ENCODE measurements at regions not wholly inside any gene's neighbourhood (a gene's known extent, or its start where the extent isn't known, plus 50 kb on each side); places are given as distances from the start of the nearest gene placed in this dataset.

DNA sequence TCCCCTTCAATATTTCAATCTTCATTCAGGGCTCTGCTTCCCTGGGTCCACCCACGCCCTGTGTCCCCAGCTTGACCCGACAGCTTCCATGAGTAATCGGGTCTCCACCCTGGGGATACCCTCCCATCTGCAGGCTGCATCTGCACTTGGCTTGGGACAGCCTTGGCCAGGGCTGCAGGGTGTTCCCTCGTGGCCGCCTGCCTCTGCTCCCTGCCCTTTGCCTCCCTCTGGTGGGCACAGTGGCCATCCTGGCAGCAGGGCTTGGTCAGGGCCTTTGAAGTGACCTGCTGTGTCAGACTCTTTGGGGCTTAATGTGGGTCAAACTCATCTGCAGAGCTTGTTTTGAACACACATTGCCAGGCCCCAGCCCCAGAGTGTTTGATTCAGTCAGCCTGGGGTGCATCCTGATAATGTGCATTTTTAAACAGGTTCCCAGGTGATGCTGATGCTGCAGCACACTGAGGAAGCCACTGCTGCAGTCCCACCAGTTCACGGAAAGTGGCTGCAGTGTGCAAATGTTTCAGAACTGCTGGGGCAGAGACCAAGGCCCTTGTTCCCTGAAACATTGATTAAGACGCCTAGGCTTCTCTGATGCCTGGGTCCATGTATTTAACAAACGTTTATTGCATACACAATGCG lies 80.7 kb upstream of the SEC61G start:
- H2AK5ac ChIP-seq (ENCODE audit: low read depth, low read length) = peak overlapping the region; percentile 64
- H2BK120ac ChIP-seq (ENCODE audit: low read depth, low read length) = peak overlapping the region; percentile 35
- no peaks in the 10 kb centered on the region for H3K36me3 ChIP-seq (ENCODE audit: control insufficient read depth, insufficient read depth, low read length)
- no peaks in the 10 kb centered on the region for H4K20me1 ChIP-seq (ENCODE audit: insufficient read depth, low read length)
- 0 out of 2 replicates have a peak, but pooled peaks cover 3% of the 10 kb centered on the region for H3K9me1 ChIP-seq (ENCODE audit: insufficient read depth, low read length)
- no TSS peak for BruUV-seq (replicated peaks)
- H3K14ac ChIP-seq (replicated peaks; ENCODE audit: low read depth, low read length) = peak overlapping the region; percentile 46
- H2BK15ac ChIP-seq (ENCODE audit: low read depth, low read length) = peak overlapping the region; percentile 74; the same call in 2 of the 3 replicates
- DNase-seq = peak; percentile 56
- peak overlapping the region; percentile 62 for H4K91ac ChIP-seq (ENCODE audit: insufficient read depth, low read depth, low read length)
- H3K4me3 ChIP-seq (ENCODE audit: insufficient read depth, low read depth, low read length) = no peak overlapping the region
- no CpG with 5 or more reads among the region's 9 CpGs for WGBS, 2 experiments (ENCODE audit: extremely low coverage in 2 of 2, insufficient read length in 1 of 2)
- CTCF ChIA-PET = interaction anchor here (0.8 to 1.7 kb wide), 7 partner anchors 14 to 415 kb away, joined by 3 to 8 read pairs (median 4); partner anchors contain the start of gene EGFR
- H3K9ac ChIP-seq (ENCODE audit: low read depth, low read length) = no peak overlapping the region
- no peak overlapping the region; a peak in 1 of 4 replicates for H4K8ac ChIP-seq (ENCODE audit: low read depth in 2 of 2, low read length in 2 of 2)
- H3K27me3 ChIP-seq (ENCODE audit: control insufficient read depth, insufficient read depth, low read length) = no peaks in the 10 kb centered on the region
- intact Hi-C loops (cut with micrococcal nuclease) = loop anchor here (1.0 to 5.0 kb wide), 2 partner anchors 51 to 178 kb away; partner anchors contain the start of gene EGFR
- H2AFZ ChIP-seq (replicated peaks; ENCODE audit: low read length, poor library complexity) = peak overlapping the region; percentile 65
- H3K18ac ChIP-seq (ENCODE audit: low read depth, low read length) = no peak overlapping the region
- H3K9me3 ChIP-seq (ENCODE audit: control insufficient read depth, insufficient read depth, low read length) = no peaks in the 10 kb centered on the region
- H2AK9ac ChIP-seq (replicated peaks; ENCODE audit: low read depth, low read length, poor library complexity) = no peak overlapping the region
- H3K23ac ChIP-seq (ENCODE audit: low read depth, low read length) = 0 out of 2 replicates have a peak overlapping the region, but pooled peaks have one; percentile 45
- peak; percentile 90 for ATAC-seq (ENCODE audit: low read depth)
- peaks cover 10% of the 10 kb centered on the region for H3K4me1 ChIP-seq (ENCODE audit: control insufficient read depth, insufficient read depth, low read length)
- H3K27ac ChIP-seq (ENCODE audit: insufficient read depth, low read length) = no peak overlapping the region
- H3K79me1 ChIP-seq (ENCODE audit: low read depth in 1 of 2, low read length in 2 of 2) = 0 out of 4 replicates have a peak, but pooled peaks cover 0 to 3% of the 10 kb centered on the region in 2 experiments
- TF ChIP-seq, protein P1, sequence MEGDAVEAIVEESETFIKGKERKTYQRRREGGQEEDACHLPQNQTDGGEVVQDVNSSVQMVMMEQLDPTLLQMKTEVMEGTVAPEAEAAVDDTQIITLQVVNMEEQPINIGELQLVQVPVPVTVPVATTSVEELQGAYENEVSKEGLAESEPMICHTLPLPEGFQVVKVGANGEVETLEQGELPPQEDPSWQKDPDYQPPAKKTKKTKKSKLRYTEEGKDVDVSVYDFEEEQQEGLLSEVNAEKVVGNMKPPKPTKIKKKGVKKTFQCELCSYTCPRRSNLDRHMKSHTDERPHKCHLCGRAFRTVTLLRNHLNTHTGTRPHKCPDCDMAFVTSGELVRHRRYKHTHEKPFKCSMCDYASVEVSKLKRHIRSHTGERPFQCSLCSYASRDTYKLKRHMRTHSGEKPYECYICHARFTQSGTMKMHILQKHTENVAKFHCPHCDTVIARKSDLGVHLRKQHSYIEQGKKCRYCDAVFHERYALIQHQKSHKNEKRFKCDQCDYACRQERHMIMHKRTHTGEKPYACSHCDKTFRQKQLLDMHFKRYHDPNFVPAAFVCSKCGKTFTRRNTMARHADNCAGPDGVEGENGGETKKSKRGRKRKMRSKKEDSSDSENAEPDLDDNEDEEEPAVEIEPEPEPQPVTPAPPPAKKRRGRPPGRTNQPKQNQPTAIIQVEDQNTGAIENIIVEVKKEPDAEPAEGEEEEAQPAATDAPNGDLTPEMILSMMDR (conservative IDR thresholded peaks at IDR 0.05; ENCODE audit: low read depth, low read length) = peak; percentile 58
- TF ChIP-seq, protein P2, sequence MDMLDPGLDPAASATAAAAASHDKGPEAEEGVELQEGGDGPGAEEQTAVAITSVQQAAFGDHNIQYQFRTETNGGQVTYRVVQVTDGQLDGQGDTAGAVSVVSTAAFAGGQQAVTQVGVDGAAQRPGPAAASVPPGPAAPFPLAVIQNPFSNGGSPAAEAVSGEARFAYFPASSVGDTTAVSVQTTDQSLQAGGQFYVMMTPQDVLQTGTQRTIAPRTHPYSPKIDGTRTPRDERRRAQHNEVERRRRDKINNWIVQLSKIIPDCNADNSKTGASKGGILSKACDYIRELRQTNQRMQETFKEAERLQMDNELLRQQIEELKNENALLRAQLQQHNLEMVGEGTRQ (IDR thresholded peaks at IDR 0.05; ENCODE audit: low read depth, low read length) = no peak
- no peak for TF ChIP-seq RCOR1 (IDR thresholded peaks at IDR 0.05; ENCODE audit: insufficient replicate concordance, low read length)
- TF ChIP-seq RAD21 (IDR thresholded peaks at IDR 0.05; ENCODE audit: low read length) = peak; percentile 70
- no peak for TF ChIP-seq MAZ (IDR thresholded peaks at IDR 0.05; ENCODE audit: borderline replicate concordance, low read depth, low read length)
- TF ChIP-seq SMC3 (IDR thresholded peaks at IDR 0.05; ENCODE audit: low read depth, low read length) = peak; percentile 64
- TF ChIP-seq CHD1 (IDR thresholded peaks at IDR 0.05; ENCODE audit: low read depth, low read length) = no peak
- POLR2A ChIA-PET (ENCODE audit: unreplicated experiment) = no interaction called here
- in situ Hi-C loops (cut with MboI; ENCODE audit: low sequenced_read_pairs) = no loop called here
- no peak overlapping the region for H3K4me2 ChIP-seq (ENCODE audit: low read depth, low read length)
- peak overlapping the region; percentile 52 for H2BK20ac ChIP-seq (ENCODE audit: low read depth, low read length)
- peak overlapping the region; percentile 36 for H3K4ac ChIP-seq (ENCODE audit: low read depth, low read length)
- no peak overlapping the region for H4K5ac ChIP-seq (ENCODE audit: low read depth, low read length)
- no peak overlapping the region for H2BK5ac ChIP-seq (ENCODE audit: low read depth, low read length, poor library complexity, severe bottlenecking)
- H3K56ac ChIP-seq (ENCODE audit: extremely low read depth, insufficient read depth, low read length) = no peak overlapping the region
- dilution Hi-C loops (cut with HindIII; ENCODE audit: low sequenced_read_pairs, unreplicated experiment) = no loop called here

Data from IMR-90 (cell line).